ENCODE measurements at regions not wholly inside any gene's neighbourhood (a gene's known extent, or its start where the extent isn't known, plus 50 kb on each side); places are given as distances from the start of the nearest gene placed in this dataset.

DNA sequence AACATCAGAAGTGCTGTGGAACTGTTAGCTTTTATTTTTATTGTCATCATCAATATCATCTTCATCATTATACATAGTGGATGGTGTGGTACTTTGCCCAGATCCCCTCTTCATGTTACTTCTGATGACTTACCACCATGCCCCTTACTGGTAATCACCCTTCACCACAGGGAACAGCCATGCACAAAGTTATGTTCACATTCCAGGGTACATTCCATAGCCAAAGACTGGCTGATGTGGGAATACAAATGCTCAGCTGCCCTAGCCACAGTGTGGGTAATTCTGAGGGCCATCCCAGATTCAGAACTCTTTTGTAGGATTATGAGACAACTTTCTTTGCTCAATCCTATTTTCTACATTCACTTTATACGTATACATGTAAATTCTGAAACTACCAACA is 691.3 kb upstream of the CXADR start:
- TF ChIP-seq, protein P1, sequence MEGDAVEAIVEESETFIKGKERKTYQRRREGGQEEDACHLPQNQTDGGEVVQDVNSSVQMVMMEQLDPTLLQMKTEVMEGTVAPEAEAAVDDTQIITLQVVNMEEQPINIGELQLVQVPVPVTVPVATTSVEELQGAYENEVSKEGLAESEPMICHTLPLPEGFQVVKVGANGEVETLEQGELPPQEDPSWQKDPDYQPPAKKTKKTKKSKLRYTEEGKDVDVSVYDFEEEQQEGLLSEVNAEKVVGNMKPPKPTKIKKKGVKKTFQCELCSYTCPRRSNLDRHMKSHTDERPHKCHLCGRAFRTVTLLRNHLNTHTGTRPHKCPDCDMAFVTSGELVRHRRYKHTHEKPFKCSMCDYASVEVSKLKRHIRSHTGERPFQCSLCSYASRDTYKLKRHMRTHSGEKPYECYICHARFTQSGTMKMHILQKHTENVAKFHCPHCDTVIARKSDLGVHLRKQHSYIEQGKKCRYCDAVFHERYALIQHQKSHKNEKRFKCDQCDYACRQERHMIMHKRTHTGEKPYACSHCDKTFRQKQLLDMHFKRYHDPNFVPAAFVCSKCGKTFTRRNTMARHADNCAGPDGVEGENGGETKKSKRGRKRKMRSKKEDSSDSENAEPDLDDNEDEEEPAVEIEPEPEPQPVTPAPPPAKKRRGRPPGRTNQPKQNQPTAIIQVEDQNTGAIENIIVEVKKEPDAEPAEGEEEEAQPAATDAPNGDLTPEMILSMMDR (IDR thresholded peaks at IDR 0.05) = no peak
- TF ChIP-seq EP300 (IDR thresholded peaks at IDR 0.05) = no peak
- no peak for TF ChIP-seq POLR2A (IDR thresholded peaks at IDR 0.05)
